Hepatocyte (in vitro differentiated cells): ENCODE measurements at regions not wholly inside any gene's neighbourhood (a gene's known extent, or its start where the extent isn't known, plus 50 kb on each side); places are given as distances from the start of the nearest gene placed in this dataset.

Experiments used
- DNase-seq: peaks from one replicate; pipeline ENCODE4 v3.0.0-alpha.2; 2016; ENCODE audit warnings: low spot score
- H2AFZ ChIP-seq: fragments of 200-600 bp; sonication (generic); 2 replicates; pipeline ENCODE4 v1.6.0; 2016; ENCODE audit warnings: antibody characterized with exemption, mild to moderate bottlenecking
- H3K27ac ChIP-seq: fragments of 200-600 bp; sonication (generic); 2 replicates; pipeline ENCODE4 v1.5.1; 2016; ENCODE audit warnings: mild to moderate bottlenecking
- H3K27me3 ChIP-seq: fragments of 200-600 bp; sonication (generic); 2 replicates; pipeline ENCODE4 v1.6.1; 2016
- H3K36me3 ChIP-seq: fragments of 200-600 bp; sonication (generic); replicated peaks from 2 replicates; pipeline ENCODE4 v1.5.1; 2016; ENCODE audit warnings: low read depth; ENCODE audit not compliant: insufficient read depth
- H3K4me1 ChIP-seq: fragments of 200-600 bp; sonication (generic); 2 replicates; pipeline ENCODE4 v1.5.1; 2016; ENCODE audit warnings: mild to moderate bottlenecking, moderate library complexity; ENCODE audit not compliant: insufficient read depth
- H3K4me2 ChIP-seq: fragments of 200-600 bp; sonication (generic); 2 replicates; pipeline ENCODE4 v1.6.0; 2016
- H3K4me3 ChIP-seq: fragments of 200-600 bp; sonication (generic); 2 replicates; pipeline ENCODE4 v1.5.1; 2016; ENCODE audit warnings: mild to moderate bottlenecking
- H3K79me2 ChIP-seq: fragments of 200-600 bp; sonication (generic); 2 replicates; pipeline ENCODE4 v1.6.0; 2017; ENCODE audit warnings: mild to moderate bottlenecking
- H3K9me2 ChIP-seq: fragments of 200-600 bp; sonication (generic); replicated peaks from 2 replicates; pipeline ENCODE4 v1.6.0; 2017; ENCODE audit warnings: mild to moderate bottlenecking; ENCODE audit not compliant: insufficient read depth
- H3K9me3 ChIP-seq: fragments of 200-600 bp; sonication (generic); 2 replicates; pipeline ENCODE4 v1.5.1; 2016; ENCODE audit warnings: low read depth, mild to moderate bottlenecking
- H4K20me1 ChIP-seq: fragments of 200-600 bp; sonication (generic); 2 replicates; pipeline ENCODE4 v1.6.0; 2016; ENCODE audit warnings: mild to moderate bottlenecking; ENCODE audit not compliant: insufficient read depth, poor library complexity, severe bottlenecking
- EZH2 ChIP-seq: fragments of 200-600 bp; sonication (generic); IDR thresholded peaks from 2 replicates; pipeline ENCODE4 v1.6.1; 2016; ENCODE audit warnings: antibody characterized with exemption, mild to moderate bottlenecking, borderline replicate concordance
- EZH2phosphoT487 ChIP-seq: fragments of 200-600 bp; sonication (generic); IDR thresholded peaks from one replicate; pipeline ENCODE4 v1.6.1; 2018; ENCODE audit warnings: antibody characterized with exemption, mild to moderate bottlenecking, low read depth, moderate library complexity; ENCODE audit not compliant: unreplicated experiment, severe bottlenecking
- WGBS: methylation state at CpG from one replicate; pipeline ENCODE4 v1.1.6; 2016; ENCODE audit warnings: low lambda C conversion rate; ENCODE audit errors: missing lambda C conversion rate; 5-methylcytosine and 5-hydroxymethylcytosine counted together
- TF ChIP-seq, protein P1 (sequence below): fragments of 200-600 bp; sonication (generic); IDR thresholded peaks from 2 replicates; pipeline ENCODE4 v1.5.1; 2016; ENCODE audit warnings: antibody characterized with exemption, mild to moderate bottlenecking; ENCODE audit not compliant: poor library complexity

DNA sequence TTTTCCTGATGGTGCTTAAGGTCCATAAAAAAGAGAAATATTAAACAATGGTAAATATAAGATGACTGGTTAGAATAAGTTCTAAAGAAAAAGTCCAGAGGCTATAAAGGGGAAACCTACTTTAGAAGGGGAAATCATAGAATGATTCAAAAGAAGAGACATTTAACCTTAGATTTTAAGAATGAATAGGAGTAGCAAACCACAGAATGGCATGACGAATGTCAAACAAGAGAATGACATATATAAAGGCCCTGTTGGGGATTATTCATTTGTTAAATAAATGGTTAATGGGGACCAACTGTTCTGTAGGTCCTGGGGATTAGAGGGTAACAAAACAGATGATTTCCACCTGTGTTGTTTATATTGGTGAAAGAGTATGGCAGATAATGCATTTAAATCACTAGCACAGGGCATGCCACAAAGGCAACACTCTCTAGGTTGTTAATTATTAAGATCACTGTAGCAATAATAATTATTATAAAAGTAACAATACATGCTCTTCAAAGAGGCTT is 495.2 kb upstream of the GRIA1 start:
- 64% methylated on average over 1 of the region's 1 CpG for WGBS
- Histone ChIP-seq H2AFZ (no peak overlapping the region), H3K9me2 (no peaks in the 10 kb centered on the region), H3K4me1 (no peaks in the 10 kb centered on the region), H3K4me3 (no peak overlapping the region), H4K20me1 (no peaks in the 10 kb centered on the region), H3K79me2 (no peaks in the 10 kb centered on the region), H3K36me3 (no peaks in the 10 kb centered on the region), H3K27me3 (no peaks in the 10 kb centered on the region), H3K4me2 (no peak overlapping the region), H3K9me3 (no peaks in the 10 kb centered on the region), H3K27ac (no peak overlapping the region)
- DNase-seq: no peak
- TF ChIP-seq EZH2 (no peak), EZH2phosphoT487 (no peak)
- TF ChIP-seq, protein P1, sequence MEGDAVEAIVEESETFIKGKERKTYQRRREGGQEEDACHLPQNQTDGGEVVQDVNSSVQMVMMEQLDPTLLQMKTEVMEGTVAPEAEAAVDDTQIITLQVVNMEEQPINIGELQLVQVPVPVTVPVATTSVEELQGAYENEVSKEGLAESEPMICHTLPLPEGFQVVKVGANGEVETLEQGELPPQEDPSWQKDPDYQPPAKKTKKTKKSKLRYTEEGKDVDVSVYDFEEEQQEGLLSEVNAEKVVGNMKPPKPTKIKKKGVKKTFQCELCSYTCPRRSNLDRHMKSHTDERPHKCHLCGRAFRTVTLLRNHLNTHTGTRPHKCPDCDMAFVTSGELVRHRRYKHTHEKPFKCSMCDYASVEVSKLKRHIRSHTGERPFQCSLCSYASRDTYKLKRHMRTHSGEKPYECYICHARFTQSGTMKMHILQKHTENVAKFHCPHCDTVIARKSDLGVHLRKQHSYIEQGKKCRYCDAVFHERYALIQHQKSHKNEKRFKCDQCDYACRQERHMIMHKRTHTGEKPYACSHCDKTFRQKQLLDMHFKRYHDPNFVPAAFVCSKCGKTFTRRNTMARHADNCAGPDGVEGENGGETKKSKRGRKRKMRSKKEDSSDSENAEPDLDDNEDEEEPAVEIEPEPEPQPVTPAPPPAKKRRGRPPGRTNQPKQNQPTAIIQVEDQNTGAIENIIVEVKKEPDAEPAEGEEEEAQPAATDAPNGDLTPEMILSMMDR: no peak

DNA sequence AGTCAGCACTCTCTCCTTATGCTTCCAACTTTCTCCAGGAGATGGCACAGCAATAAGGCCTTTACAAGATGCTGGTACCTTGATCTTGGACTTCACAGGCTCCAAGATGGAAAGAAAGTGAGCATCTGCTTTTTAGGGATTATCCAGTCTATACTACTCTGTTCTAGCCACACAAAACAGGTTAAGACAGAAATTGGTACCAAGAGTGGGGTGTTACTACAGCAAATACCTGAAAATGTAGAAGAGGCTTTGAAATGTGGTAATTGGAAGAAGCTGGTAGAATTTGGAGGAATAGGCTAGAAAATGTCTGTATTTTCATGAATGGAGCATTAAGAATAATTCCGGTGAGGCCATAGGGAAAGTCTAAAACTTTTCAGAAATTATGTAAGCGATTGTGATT is 484.8 kb upstream of the GRIA1 start:
- 80% methylated on average over 2 of the region's 2 CpGs for WGBS
- no peaks in the 10 kb centered on the region for H3K79me2 ChIP-seq
- no peak overlapping the region for H2AFZ ChIP-seq
- TF ChIP-seq EZH2phosphoT487 (no peak), EZH2 (no peak)
- TF ChIP-seq, protein P1: no peak
- no peaks in the 10 kb centered on the region for H3K9me3 ChIP-seq
- no peaks in the 10 kb centered on the region for H3K36me3 ChIP-seq
- H3K4me2 ChIP-seq: no peak overlapping the region
- H3K27ac ChIP-seq: no peak overlapping the region
- DNase-seq: no peak
- H3K27me3 ChIP-seq: no peaks in the 10 kb centered on the region
- H3K4me3 ChIP-seq: no peak overlapping the region
- no peaks in the 10 kb centered on the region for H3K9me2 ChIP-seq
- H4K20me1 ChIP-seq: no peaks in the 10 kb centered on the region
- H3K4me1 ChIP-seq: no peaks in the 10 kb centered on the region

DNA sequence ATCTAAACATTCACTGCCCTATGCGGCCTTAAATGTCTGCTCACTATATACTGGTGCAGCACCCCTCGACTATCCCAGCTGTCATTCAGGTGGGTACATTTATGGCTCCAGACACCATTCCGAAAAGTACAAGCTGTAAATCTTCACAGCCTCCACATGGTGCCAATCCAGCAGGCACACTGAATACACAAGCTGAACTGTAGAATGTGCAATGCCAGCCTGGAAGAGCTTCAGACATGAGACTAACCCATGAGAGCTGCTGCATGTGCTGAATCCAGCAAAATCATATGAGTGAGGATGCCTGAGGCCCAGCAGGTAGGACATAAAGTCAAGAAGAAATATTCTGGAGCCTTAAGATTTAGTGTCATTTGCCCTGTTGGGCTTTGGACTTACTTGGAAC is 483.8 kb upstream of the GRIA1 start:
- Histone ChIP-seq H3K36me3 (no peaks in the 10 kb centered on the region), H2AFZ (no peak overlapping the region), H3K9me3 (no peaks in the 10 kb centered on the region), H3K4me1 (no peaks in the 10 kb centered on the region), H3K27me3 (no peaks in the 10 kb centered on the region), H3K79me2 (no peaks in the 10 kb centered on the region), H3K4me3 (no peak overlapping the region), H4K20me1 (no peaks in the 10 kb centered on the region), H3K27ac (no peak overlapping the region), H3K4me2 (no peak overlapping the region), H3K9me2 (no peaks in the 10 kb centered on the region)
- DNase-seq: no peak
- WGBS: 85% methylated on average over 3 of the region's 3 CpGs
- TF ChIP-seq EZH2: no peak
- TF ChIP-seq, protein P1: no peak
- no peak for TF ChIP-seq EZH2phosphoT487

GRCh38 chr5:153014194-153014593 is 476.3 kb upstream of the GRIA1 start:
- Histone ChIP-seq H2AFZ (no peak overlapping the region), H3K79me2 (no peaks in the 10 kb centered on the region), H3K4me2 (no peak overlapping the region), H3K36me3 (no peaks in the 10 kb centered on the region), H3K9me3 (no peaks in the 10 kb centered on the region), H3K4me3 (no peak overlapping the region), H3K4me1 (no peaks in the 10 kb centered on the region), H3K9me2 (no peaks in the 10 kb centered on the region), H4K20me1 (no peaks in the 10 kb centered on the region), H3K27me3 (no peaks in the 10 kb centered on the region), H3K27ac (no peak overlapping the region)
- TF ChIP-seq EZH2 (no peak), EZH2phosphoT487 (no peak)
- TF ChIP-seq, protein P1: no peak
- WGBS: 93% methylated on average over 4 of the region's 4 CpGs
- no peak for DNase-seq
